Body of pancreas (tissue), 4 donors: ENCODE measurements at regions not wholly inside any gene's neighbourhood (a gene's known extent, or its start where the extent isn't known, plus 50 kb on each side); places are given as distances from the start of the nearest gene placed in this dataset.

Source experiments
- CTCF ChIP-seq, 7 experiments: fragments of 450-650 bp in 4 of 7; fragments of 200-600 bp in 3 of 7; sonication (generic) in 3 of 7; IDR thresholded peaks; one replicate each; pipeline ENCODE4 v1.5.1; 2016 to 2019; ENCODE audit warnings: antibody characterized with exemption in 7 of 7
- POLR2A ChIP-seq, 3 donors: fragments of 450-650 bp; IDR thresholded peaks; one replicate each; pipeline ENCODE4 v1.6.1; 2016; ENCODE audit warnings: antibody characterized with exemption in 3 of 3, mild to moderate bottlenecking in 2 of 3

GRCh38 chr22:47539374-47539773 is 776.9 kb downstream of the TBC1D22A start:
- no peak for TF ChIP-seq CTCF (IDR thresholded peaks at IDR 0.05)
- no peak for TF ChIP-seq POLR2A (IDR thresholded peaks at IDR 0.05)
